ENCODE measurements at regions not wholly inside any gene's neighbourhood (a gene's known extent, or its start where the extent isn't known, plus 50 kb on each side); places are given as distances from the start of the nearest gene placed in this dataset.

GRCh38 chr2:131413785-131414184 lies 49.8 kb upstream of the RAB6D start:
- H3K4me1 ChIP-seq: no peaks in the 10 kb centered on the region
- H3K27me3 ChIP-seq: peaks cover 0 to 66% (median 0%) of the 10 kb centered on the region in 4 donors
- no peaks in the 10 kb centered on the region for H3K36me3 ChIP-seq
- WGBS, 2 donors: 68 to 81% methylated on average over 2 of the region's 2 CpGs
- H3K27ac ChIP-seq: no peak overlapping the region
- intact Hi-C loops (cut with DNase I): loop anchor here (5.0 kb wide), 1 partner anchor 259 kb away; no protein-coding TSS in a partner anchor
- no peak for DNase-seq
- no peak for TF ChIP-seq POLR2A (IDR thresholded peaks at IDR 0.05)
- TF ChIP-seq, protein P1, sequence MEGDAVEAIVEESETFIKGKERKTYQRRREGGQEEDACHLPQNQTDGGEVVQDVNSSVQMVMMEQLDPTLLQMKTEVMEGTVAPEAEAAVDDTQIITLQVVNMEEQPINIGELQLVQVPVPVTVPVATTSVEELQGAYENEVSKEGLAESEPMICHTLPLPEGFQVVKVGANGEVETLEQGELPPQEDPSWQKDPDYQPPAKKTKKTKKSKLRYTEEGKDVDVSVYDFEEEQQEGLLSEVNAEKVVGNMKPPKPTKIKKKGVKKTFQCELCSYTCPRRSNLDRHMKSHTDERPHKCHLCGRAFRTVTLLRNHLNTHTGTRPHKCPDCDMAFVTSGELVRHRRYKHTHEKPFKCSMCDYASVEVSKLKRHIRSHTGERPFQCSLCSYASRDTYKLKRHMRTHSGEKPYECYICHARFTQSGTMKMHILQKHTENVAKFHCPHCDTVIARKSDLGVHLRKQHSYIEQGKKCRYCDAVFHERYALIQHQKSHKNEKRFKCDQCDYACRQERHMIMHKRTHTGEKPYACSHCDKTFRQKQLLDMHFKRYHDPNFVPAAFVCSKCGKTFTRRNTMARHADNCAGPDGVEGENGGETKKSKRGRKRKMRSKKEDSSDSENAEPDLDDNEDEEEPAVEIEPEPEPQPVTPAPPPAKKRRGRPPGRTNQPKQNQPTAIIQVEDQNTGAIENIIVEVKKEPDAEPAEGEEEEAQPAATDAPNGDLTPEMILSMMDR (IDR thresholded peaks at IDR 0.05): no peak
- H3K9me3 ChIP-seq: no peaks in the 10 kb centered on the region
- no peak overlapping the region for H3K4me3 ChIP-seq

Measured in esophagus squamous epithelium (tissue), 5 donors.